ENCODE measurements at regions not wholly inside any gene's neighbourhood (a gene's known extent, or its start where the extent isn't known, plus 50 kb on each side); places are given as distances from the start of the nearest gene placed in this dataset.

- Mint-ChIP-seq H3K4me1 (ENCODE audit: low read depth) (no peaks in the 10 kb centered on the region), H3K36me3 (ENCODE audit: low read depth) (no peaks in the 10 kb centered on the region), H3K9me3 (no peaks in the 10 kb centered on the region), H3K27me3 (ENCODE audit: insufficient read depth) (peaks cover 3% of the 10 kb centered on the region), H3K4me3 (no peak overlapping the region), H3K27ac (no peak overlapping the region)
- DNase-seq: no peak
- no peak for TF ChIP-seq CTCF (IDR thresholded peaks at IDR 0.05)
Measured at GRCh38 chr7:136061433-136061832, 84.3 kb upstream of the MTPN start.

GRCh38 chr7:136058546-136058945 lies 81.4 kb upstream of the MTPN start:
- Mint-ChIP-seq H3K4me1 (ENCODE audit: low read depth) (no peaks in the 10 kb centered on the region), H3K27ac (no peak overlapping the region), H3K36me3 (ENCODE audit: low read depth) (no peaks in the 10 kb centered on the region), H3K27me3 (ENCODE audit: insufficient read depth) (peaks cover 3% of the 10 kb centered on the region), H3K4me3 (no peak overlapping the region), H3K9me3 (no peaks in the 10 kb centered on the region)
- DNase-seq: no peak
- no peak for TF ChIP-seq CTCF (IDR thresholded peaks at IDR 0.05)

- H3K27ac Mint-ChIP-seq: no peak overlapping the region
- no peak for DNase-seq
- no peaks in the 10 kb centered on the region for H3K36me3 Mint-ChIP-seq (ENCODE audit: low read depth)
- H3K4me1 Mint-ChIP-seq (ENCODE audit: low read depth): no peaks in the 10 kb centered on the region
- peaks cover 3% of the 10 kb centered on the region for H3K27me3 Mint-ChIP-seq (ENCODE audit: insufficient read depth)
- no peak for TF ChIP-seq CTCF (IDR thresholded peaks at IDR 0.05)
- H3K4me3 Mint-ChIP-seq: no peak overlapping the region
- H3K9me3 Mint-ChIP-seq: no peaks in the 10 kb centered on the region
Measured at GRCh38 chr7:136057509-136057908, 80.3 kb upstream of the MTPN start.

- Mint-ChIP-seq H3K27me3 (ENCODE audit: insufficient read depth) (peaks cover 3% of the 10 kb centered on the region), H3K27ac (no peak overlapping the region), H3K36me3 (ENCODE audit: low read depth) (no peaks in the 10 kb centered on the region), H3K4me1 (ENCODE audit: low read depth) (no peaks in the 10 kb centered on the region), H3K4me3 (no peak overlapping the region), H3K9me3 (no peaks in the 10 kb centered on the region)
- no peak for DNase-seq
- no peak for TF ChIP-seq CTCF (IDR thresholded peaks at IDR 0.05)
Measured at GRCh38 chr7:136056651-136057231, 79.6 kb upstream of the MTPN start.

GRCh38 chr7:136055266-136055665 lies 78.1 kb upstream of the MTPN start:
- Mint-ChIP-seq H3K27me3 (ENCODE audit: insufficient read depth) (peaks cover 3% of the 10 kb centered on the region), H3K27ac (no peak overlapping the region), H3K4me1 (ENCODE audit: low read depth) (no peaks in the 10 kb centered on the region), H3K36me3 (ENCODE audit: low read depth) (no peaks in the 10 kb centered on the region), H3K4me3 (no peak overlapping the region), H3K9me3 (no peaks in the 10 kb centered on the region)
- no peak for DNase-seq
- no peak for TF ChIP-seq CTCF (IDR thresholded peaks at IDR 0.05)
